ENCODE measurements at regions not wholly inside any gene's neighbourhood (a gene's known extent, or its start where the extent isn't known, plus 50 kb on each side); places are given as distances from the start of the nearest gene placed in this dataset.

DNA sequence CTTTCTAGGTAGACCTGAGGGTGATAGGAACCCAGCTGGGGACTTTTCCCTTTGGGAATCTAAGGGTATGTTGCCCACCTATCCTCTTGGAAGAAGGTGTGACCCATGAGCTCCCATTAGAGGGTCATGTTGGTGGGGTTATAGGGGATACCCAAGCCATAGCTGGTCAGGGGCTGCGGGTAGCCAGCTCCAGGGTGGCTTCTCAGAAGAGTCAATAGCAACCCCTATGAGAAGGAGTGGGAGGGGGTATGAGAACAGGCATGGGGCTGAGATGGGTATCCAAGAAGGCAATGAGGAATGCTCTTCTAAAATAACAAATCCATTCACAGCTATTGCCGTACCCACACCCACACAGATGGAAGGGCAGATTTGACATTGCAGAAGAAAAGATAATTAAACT is 217.8 kb downstream of the UACA start:
- Histone ChIP-seq H3K9me3 (ENCODE audit: low read length) (no peaks in the 10 kb centered on the region), H3K79me2 (replicated peaks; ENCODE audit: insufficient read depth, low read length) (no peaks in the 10 kb centered on the region), H3K9ac (ENCODE audit: low read length) (no peak overlapping the region), H3K9me2 (ENCODE audit: insufficient read depth, low read length) (no peaks in the 10 kb centered on the region), H3K4me2 (ENCODE audit: low read length) (no peak overlapping the region), H2AFZ (ENCODE audit: low read depth, low read length) (no peak overlapping the region), H4K20me1 (ENCODE audit: insufficient read depth) (no peaks in the 10 kb centered on the region), H3K27ac (ENCODE audit: low read length) (no peak overlapping the region), H3K36me3 (ENCODE audit: insufficient read depth, low read length) (no peaks in the 10 kb centered on the region), H3K27me3 (ENCODE audit: insufficient read depth, low read depth, low read length) (no peaks in the 10 kb centered on the region), H3K4me3 (ENCODE audit: low read length) (no peak overlapping the region), H3F3A (ENCODE audit: insufficient read depth, low read length, poor library complexity, severe bottlenecking) (no peaks in the 10 kb centered on the region)
- TF ChIP-seq MXI1 (conservative IDR thresholded peaks at IDR 0.05; ENCODE audit: poor library complexity, severe bottlenecking) (no peak), CTCF (IDR thresholded peaks at IDR 0.05; ENCODE audit: poor library complexity, severe bottlenecking) (no peak), EZH2 (IDR thresholded peaks at IDR 0.05; ENCODE audit: borderline replicate concordance, insufficient read depth, low read length, poor library complexity, severe bottlenecking) (no peak), SMC3 (conservative IDR thresholded peaks at IDR 0.05; ENCODE audit: poor library complexity) (no peak), POLR2AphosphoS5 (IDR thresholded peaks at IDR 0.05) (no peak), TAF1 (IDR thresholded peaks at IDR 0.05; ENCODE audit: low read depth) (no peak), EP300 (conservative IDR thresholded peaks at IDR 0.05; ENCODE audit: poor library complexity, severe bottlenecking) (no peak), RAD21 (conservative IDR thresholded peaks at IDR 0.05) (no peak)
- TF ChIP-seq, protein P1, sequence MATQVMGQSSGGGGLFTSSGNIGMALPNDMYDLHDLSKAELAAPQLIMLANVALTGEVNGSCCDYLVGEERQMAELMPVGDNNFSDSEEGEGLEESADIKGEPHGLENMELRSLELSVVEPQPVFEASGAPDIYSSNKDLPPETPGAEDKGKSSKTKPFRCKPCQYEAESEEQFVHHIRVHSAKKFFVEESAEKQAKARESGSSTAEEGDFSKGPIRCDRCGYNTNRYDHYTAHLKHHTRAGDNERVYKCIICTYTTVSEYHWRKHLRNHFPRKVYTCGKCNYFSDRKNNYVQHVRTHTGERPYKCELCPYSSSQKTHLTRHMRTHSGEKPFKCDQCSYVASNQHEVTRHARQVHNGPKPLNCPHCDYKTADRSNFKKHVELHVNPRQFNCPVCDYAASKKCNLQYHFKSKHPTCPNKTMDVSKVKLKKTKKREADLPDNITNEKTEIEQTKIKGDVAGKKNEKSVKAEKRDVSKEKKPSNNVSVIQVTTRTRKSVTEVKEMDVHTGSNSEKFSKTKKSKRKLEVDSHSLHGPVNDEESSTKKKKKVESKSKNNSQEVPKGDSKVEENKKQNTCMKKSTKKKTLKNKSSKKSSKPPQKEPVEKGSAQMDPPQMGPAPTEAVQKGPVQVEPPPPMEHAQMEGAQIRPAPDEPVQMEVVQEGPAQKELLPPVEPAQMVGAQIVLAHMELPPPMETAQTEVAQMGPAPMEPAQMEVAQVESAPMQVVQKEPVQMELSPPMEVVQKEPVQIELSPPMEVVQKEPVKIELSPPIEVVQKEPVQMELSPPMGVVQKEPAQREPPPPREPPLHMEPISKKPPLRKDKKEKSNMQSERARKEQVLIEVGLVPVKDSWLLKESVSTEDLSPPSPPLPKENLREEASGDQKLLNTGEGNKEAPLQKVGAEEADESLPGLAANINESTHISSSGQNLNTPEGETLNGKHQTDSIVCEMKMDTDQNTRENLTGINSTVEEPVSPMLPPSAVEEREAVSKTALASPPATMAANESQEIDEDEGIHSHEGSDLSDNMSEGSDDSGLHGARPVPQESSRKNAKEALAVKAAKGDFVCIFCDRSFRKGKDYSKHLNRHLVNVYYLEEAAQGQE (IDR thresholded peaks at IDR 0.05; ENCODE audit: borderline replicate concordance) = no peak

DNA sequence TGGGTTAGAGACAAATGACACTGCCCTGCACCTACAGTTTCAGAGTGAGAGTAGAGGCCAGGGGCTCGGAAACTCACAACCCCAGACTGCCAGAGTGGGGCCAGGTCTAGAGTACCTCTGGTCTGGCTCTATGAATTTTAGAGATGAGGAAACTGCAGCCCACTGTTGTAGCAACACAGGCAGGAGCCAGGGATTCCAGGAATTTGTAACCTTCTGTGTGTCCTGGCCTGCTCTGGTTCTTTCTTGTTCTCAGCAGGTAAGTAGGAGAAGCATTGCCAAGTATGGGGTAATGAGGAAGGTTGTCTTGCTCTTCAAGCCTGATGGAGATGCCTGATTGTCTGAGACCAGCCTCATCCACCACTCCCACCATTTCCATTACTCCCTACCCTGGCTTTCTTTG is 221.8 kb downstream of the UACA start:
- Histone ChIP-seq H3K36me3 (ENCODE audit: insufficient read depth, low read length) (no peaks in the 10 kb centered on the region), H3K27me3 (ENCODE audit: insufficient read depth, low read depth, low read length) (no peaks in the 10 kb centered on the region), H3K4me3 (ENCODE audit: low read length) (no peak overlapping the region), H4K20me1 (ENCODE audit: insufficient read depth) (no peaks in the 10 kb centered on the region), H3K4me2 (ENCODE audit: low read length) (no peak overlapping the region), H3K9me2 (ENCODE audit: insufficient read depth, low read length) (no peaks in the 10 kb centered on the region), H2AFZ (ENCODE audit: low read depth, low read length) (no peak overlapping the region), H3K9ac (ENCODE audit: low read length) (no peak overlapping the region), H3K27ac (ENCODE audit: low read length) (no peak overlapping the region), H3K79me2 (replicated peaks; ENCODE audit: insufficient read depth, low read length) (no peaks in the 10 kb centered on the region), H3F3A (ENCODE audit: insufficient read depth, low read length, poor library complexity, severe bottlenecking) (no peaks in the 10 kb centered on the region), H3K9me3 (ENCODE audit: low read length) (no peaks in the 10 kb centered on the region)
- TF ChIP-seq POLR2AphosphoS5 (IDR thresholded peaks at IDR 0.05) = no peak
- no peak for TF ChIP-seq CTCF (IDR thresholded peaks at IDR 0.05; ENCODE audit: poor library complexity, severe bottlenecking)
- no peak for TF ChIP-seq SMC3 (conservative IDR thresholded peaks at IDR 0.05; ENCODE audit: poor library complexity)
- TF ChIP-seq EP300 (conservative IDR thresholded peaks at IDR 0.05; ENCODE audit: poor library complexity, severe bottlenecking) = no peak
- no peak for TF ChIP-seq EZH2 (IDR thresholded peaks at IDR 0.05; ENCODE audit: borderline replicate concordance, insufficient read depth, low read length, poor library complexity, severe bottlenecking)
- TF ChIP-seq RAD21 (conservative IDR thresholded peaks at IDR 0.05) = no peak
- TF ChIP-seq, protein P1 (IDR thresholded peaks at IDR 0.05; ENCODE audit: borderline replicate concordance) = no peak
- no peak for TF ChIP-seq MXI1 (conservative IDR thresholded peaks at IDR 0.05; ENCODE audit: poor library complexity, severe bottlenecking)
- TF ChIP-seq TAF1 (IDR thresholded peaks at IDR 0.05; ENCODE audit: low read depth) = no peak

All from neural cell (in vitro differentiated cells).